GM12874 (cell line): ENCODE measurements at regions not wholly inside any gene's neighbourhood (a gene's known extent, or its start where the extent isn't known, plus 50 kb on each side); places are given as distances from the start of the nearest gene placed in this dataset.

Source experiments
- CTCF ChIP-seq: IDR thresholded peaks from 2 replicates; pipeline ENCODE4 v1.5.1; 2011; ENCODE audit warnings: low read depth, mild to moderate bottlenecking, control low read depth, low read length, moderate library complexity; ENCODE audit not compliant: insufficient read depth

DNA sequence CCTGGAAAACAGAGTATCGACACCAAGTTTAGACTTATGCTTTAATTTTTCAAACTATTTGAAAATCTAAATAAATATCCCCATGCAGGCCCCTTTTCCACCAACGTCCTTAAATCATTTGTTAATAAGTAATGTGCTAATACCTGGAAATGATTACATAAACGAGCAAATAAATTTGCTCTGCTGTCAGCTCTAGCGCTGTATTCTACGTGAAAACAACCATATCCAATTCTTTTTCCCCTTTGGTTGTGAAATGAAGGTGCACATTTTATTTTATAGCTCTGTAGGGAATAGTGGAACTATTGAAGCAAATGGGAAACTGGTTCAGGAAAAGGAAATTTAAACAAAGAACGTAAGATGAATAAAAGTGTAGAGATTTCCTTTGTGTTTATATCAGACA is 137.7 kb upstream of the ZNF608 start:
- no peak for TF ChIP-seq CTCF

DNA sequence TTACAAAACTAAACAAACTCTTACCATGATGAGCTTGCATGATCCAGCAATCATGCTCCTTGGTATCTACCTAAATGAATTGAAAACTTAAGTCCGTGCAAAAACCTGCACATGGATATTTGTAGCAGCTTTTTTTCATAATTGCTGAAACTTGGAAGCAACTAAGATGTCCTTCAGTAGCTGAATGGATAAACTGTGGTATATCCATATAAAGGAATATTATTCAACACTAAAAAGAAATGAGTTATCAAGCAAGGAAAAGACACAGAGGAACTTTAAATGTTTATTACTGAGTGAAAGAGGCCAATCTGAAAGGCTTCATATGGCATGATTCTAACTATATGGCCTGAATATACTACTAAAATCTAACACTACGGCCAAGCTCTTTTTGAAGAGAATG is 139.1 kb upstream of the ZNF608 start:
- no peak for TF ChIP-seq CTCF

DNA sequence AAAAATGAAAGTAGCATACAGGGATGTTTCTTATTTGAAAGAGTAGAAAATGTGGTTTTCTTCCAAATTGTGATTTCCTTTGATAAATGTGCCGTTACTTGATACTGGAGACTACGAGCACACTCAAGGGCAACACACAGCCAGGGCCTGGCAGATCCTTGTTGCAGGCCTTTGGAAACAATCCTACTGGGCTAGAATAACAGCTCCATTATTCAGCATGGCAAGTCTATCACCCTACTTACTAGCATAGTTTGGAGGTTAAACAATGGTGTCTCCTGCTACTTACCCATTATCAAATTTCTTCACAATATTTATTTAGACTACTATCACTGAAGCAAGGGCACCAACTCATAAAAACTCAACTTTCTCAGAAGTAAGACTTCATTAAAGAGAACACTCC is 140.8 kb upstream of the ZNF608 start:
- TF ChIP-seq CTCF: no peak

GRCh38 chr5:124888050-124888506 is 141.6 kb upstream of the ZNF608 start:
- no peak for TF ChIP-seq CTCF

- no peak for TF ChIP-seq CTCF
Observed at GRCh38 chr5:124888622-124889485, 142.4 kb upstream of the ZNF608 start.

DNA sequence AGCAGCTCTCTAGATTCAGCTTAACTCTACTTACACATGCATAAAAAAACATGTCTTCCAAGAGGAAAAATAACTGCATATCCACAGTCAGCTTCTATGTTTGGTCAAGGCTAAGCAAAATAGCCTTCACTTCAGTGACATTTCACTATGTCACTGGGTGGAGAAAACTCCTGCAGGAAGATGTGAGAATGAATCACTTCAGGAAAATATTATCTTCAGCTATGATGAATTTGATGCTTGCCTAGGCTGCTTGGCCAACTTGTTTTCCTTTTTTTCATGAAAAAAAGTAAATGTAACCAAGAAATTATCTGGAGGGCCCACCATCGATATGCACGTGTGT is 143.0 kb upstream of the ZNF608 start:
- no peak for TF ChIP-seq CTCF

- no peak for TF ChIP-seq CTCF
Observed at GRCh38 chr5:124889850-124890249, 143.4 kb upstream of the ZNF608 start.
